ENCODE measurements at regions not wholly inside any gene's neighbourhood (a gene's known extent, or its start where the extent isn't known, plus 50 kb on each side); places are given as distances from the start of the nearest gene placed in this dataset.

GRCh38 chr13:85631801-85632200 lies 167.4 kb downstream of the SLITRK6 start:
- intact Hi-C loops (cut with micrococcal nuclease) (no loop called here), dilution Hi-C loops (cut with HindIII; ENCODE audit: low sequenced_read_pairs, unreplicated experiment) (no loop called here), in situ Hi-C loops (cut with MboI; ENCODE audit: low sequenced_read_pairs) (no loop called here)
- no TSS peak for BruUV-seq (replicated peaks)
- Histone ChIP-seq H4K20me1 (ENCODE audit: insufficient read depth, low read length) (no peaks in the 10 kb centered on the region), H3K4me3 (ENCODE audit: insufficient read depth, low read depth, low read length) (no peak overlapping the region), H4K91ac (ENCODE audit: insufficient read depth, low read depth, low read length) (no peak overlapping the region), H3K36me3 (ENCODE audit: control insufficient read depth, insufficient read depth, low read length) (no peaks in the 10 kb centered on the region), H3K4ac (ENCODE audit: low read depth, low read length) (no peak overlapping the region), H3K4me2 (ENCODE audit: low read depth, low read length) (no peak overlapping the region), H2BK5ac (ENCODE audit: low read depth, low read length, poor library complexity, severe bottlenecking) (no peak overlapping the region), H3K18ac (ENCODE audit: low read depth, low read length) (no peak overlapping the region), H2BK15ac (ENCODE audit: low read depth, low read length) (no peak overlapping the region), H2BK20ac (ENCODE audit: low read depth, low read length) (no peak overlapping the region), H2AK5ac (ENCODE audit: low read depth, low read length) (no peak overlapping the region), H3K27me3 (ENCODE audit: control insufficient read depth, insufficient read depth, low read length) (no peaks in the 10 kb centered on the region), H3K14ac (replicated peaks; ENCODE audit: low read depth, low read length) (no peak overlapping the region), H3K56ac (ENCODE audit: extremely low read depth, insufficient read depth, low read length) (no peak overlapping the region), H3K79me1 (ENCODE audit: low read depth in 1 of 2, low read length in 2 of 2) (no peaks in the 10 kb centered on the region), H4K8ac (ENCODE audit: low read depth in 2 of 2, low read length in 2 of 2) (no peak overlapping the region), H3K9ac (ENCODE audit: low read depth, low read length) (no peak overlapping the region), H2AFZ (replicated peaks; ENCODE audit: low read length, poor library complexity) (no peak overlapping the region), H4K5ac (ENCODE audit: low read depth, low read length) (no peak overlapping the region), H3K27ac (ENCODE audit: insufficient read depth, low read length) (no peak overlapping the region), H2AK9ac (replicated peaks; ENCODE audit: low read depth, low read length, poor library complexity) (no peak overlapping the region), H3K23ac (ENCODE audit: low read depth, low read length) (no peak overlapping the region), H2BK120ac (ENCODE audit: low read depth, low read length) (no peak overlapping the region), H3K4me1 (ENCODE audit: control insufficient read depth, insufficient read depth, low read length) (no peaks in the 10 kb centered on the region), H3K9me3 (ENCODE audit: control insufficient read depth, insufficient read depth, low read length) (no peaks in the 10 kb centered on the region), H3K9me1 (ENCODE audit: insufficient read depth, low read length) (no peaks in the 10 kb centered on the region)
- DNase-seq (peak; percentile 9), ATAC-seq (ENCODE audit: low read depth) (no peak)
- TF ChIP-seq MXI1 (IDR thresholded peaks at IDR 0.05; ENCODE audit: borderline replicate concordance, low read depth, low read length) (no peak), RFX5 (IDR thresholded peaks at IDR 0.05; ENCODE audit: low read depth, low read length) (no peak)
- POLR2A ChIA-PET (ENCODE audit: unreplicated experiment), result no interaction called here
- no CpG with 5 or more reads among the region's 4 CpGs for WGBS, 2 experiments (ENCODE audit: extremely low coverage in 2 of 2, insufficient read length in 1 of 2)
- CTCF ChIA-PET, result interaction anchor here (1.0 kb wide), 1 partner anchor 23 kb away, joined by 3 read pairs; no protein-coding TSS in a partner anchor

All from IMR-90 (cell line).